ENCODE measurements at regions not wholly inside any gene's neighbourhood (a gene's known extent, or its start where the extent isn't known, plus 50 kb on each side); places are given as distances from the start of the nearest gene placed in this dataset.

- H3K9me3 ChIP-seq = no peaks in the 10 kb centered on the region
- H3K9ac ChIP-seq = no peak overlapping the region
- TF ChIP-seq RAD21 (IDR thresholded peaks at IDR 0.05; ENCODE audit: low read length) (peak; percentile 54), CTCF (IDR thresholded peaks at IDR 0.05) (peak; percentile 60), RXRA (IDR thresholded peaks at IDR 0.05; ENCODE audit: borderline replicate concordance, low read depth) (no peak)
- no peaks in the 10 kb centered on the region for H3K9me2 ChIP-seq
- 18% methylated on average over 5 of the region's 5 CpGs for WGBS (ENCODE audit: low lambda C conversion rate)
- no peaks in the 10 kb centered on the region for H3F3A ChIP-seq (replicated peaks; ENCODE audit: insufficient read depth)
- H4K20me1 ChIP-seq (ENCODE audit: insufficient read depth) = no peaks in the 10 kb centered on the region
- no peak overlapping the region for H2AFZ ChIP-seq (ENCODE audit: low read depth)
- H3K27me3 ChIP-seq (ENCODE audit: insufficient read depth) = no peaks in the 10 kb centered on the region; the same call in 1 of the 2 replicates
- no peak overlapping the region for H3K27ac ChIP-seq (ENCODE audit: low read depth in 2 of 2, low read length in 1 of 2)
- no peak overlapping the region for H3K4me3 ChIP-seq (ENCODE audit: low read depth in 2 of 2, low read length in 1 of 2)
- H3K36me3 ChIP-seq (replicated peaks in 1 of 2; ENCODE audit: control insufficient read depth in 1 of 2, insufficient read depth in 2 of 2, low read length in 1 of 2) = no peaks in the 10 kb centered on the region
- ChIA-PET POLR2A (no interaction called here), CTCF (interaction anchor here (0.7 to 1.6 kb wide), 9 partner anchors 11 to 991 kb away, joined by 3 to 11 read pairs (median 3); no protein-coding TSS in a partner anchor)
- DNase-seq = peak; percentile 1
- H3K79me2 ChIP-seq (ENCODE audit: insufficient read depth) = no peaks in the 10 kb centered on the region
- H3K4me1 ChIP-seq (ENCODE audit: control insufficient read depth in 1 of 2, insufficient read depth in 2 of 2, low read depth in 1 of 2, low read length in 1 of 2) = no peaks in the 10 kb centered on the region
- no peak overlapping the region for H3K4me2 ChIP-seq
Measured at GRCh38 chrX:84907324-84907968, 96.2 kb upstream of the APOOL start.

GRCh38 chrX:84909151-84909550, 94.5 kb upstream of the APOOL start:
- ChIA-PET CTCF (no interaction called here), POLR2A (no interaction called here)
- TF ChIP-seq EP300 (IDR thresholded peaks at IDR 0.05; ENCODE audit: borderline replicate concordance in 1 of 2, low read depth in 1 of 2, low read length in 1 of 2) (no peak), NRF1 (IDR thresholded peaks at IDR 0.05; ENCODE audit: low read depth, low read length) (no peak), REST (IDR thresholded peaks at IDR 0.05; ENCODE audit: low read depth, low read length) (no peak), SIN3A (IDR thresholded peaks at IDR 0.05; ENCODE audit: borderline replicate concordance, low read depth, low read length) (no peak), FOXJ3 (CRISPR knock-in tag; IDR thresholded peaks at IDR 0.05) (no peak), GABPA (IDR thresholded peaks at IDR 0.05; ENCODE audit: low read depth) (no peak), PBX3 (IDR thresholded peaks at IDR 0.05) (no peak), ZBTB33 (IDR thresholded peaks at IDR 0.05; ENCODE audit: borderline replicate concordance, low read depth) (no peak), FOSL2 (IDR thresholded peaks at IDR 0.05; ENCODE audit: borderline replicate concordance, low read depth) (no peak), EZH2phosphoT487 (IDR thresholded peaks at IDR 0.05; ENCODE audit: borderline replicate concordance, low read depth) (no peak), ELF1 (IDR thresholded peaks at IDR 0.05) (no peak), FOXM1 (IDR thresholded peaks at IDR 0.05; ENCODE audit: low read depth) (no peak), YY1 (IDR thresholded peaks at IDR 0.05; ENCODE audit: low read depth) (no peak), RFX5 (IDR thresholded peaks at IDR 0.05; ENCODE audit: low read length) (no peak), USF2 (IDR thresholded peaks at IDR 0.05; ENCODE audit: borderline replicate concordance, low read depth, low read length) (no peak)

More at GRCh38 chrX:84909151-84909550, 94.5 kb upstream of the APOOL start:
- Histone ChIP-seq H3K4me1 (ENCODE audit: control insufficient read depth in 1 of 2, insufficient read depth in 2 of 2, low read depth in 1 of 2, low read length in 1 of 2) (no peaks in the 10 kb centered on the region), H3K79me2 (ENCODE audit: insufficient read depth) (no peaks in the 10 kb centered on the region), H3K9me3 (no peaks in the 10 kb centered on the region), H2AFZ (ENCODE audit: low read depth) (no peak overlapping the region), H3K27ac (ENCODE audit: low read depth in 2 of 2, low read length in 1 of 2) (no peak overlapping the region), H3K9ac (no peak overlapping the region), H3F3A (replicated peaks; ENCODE audit: insufficient read depth) (no peaks in the 10 kb centered on the region), H3K4me2 (no peak overlapping the region), H3K27me3 (ENCODE audit: insufficient read depth) (no peaks in the 10 kb centered on the region; the same call in 1 of the 2 replicates), H4K20me1 (ENCODE audit: insufficient read depth) (no peaks in the 10 kb centered on the region), H3K9me2 (no peaks in the 10 kb centered on the region), H3K36me3 (replicated peaks in 1 of 2; ENCODE audit: control insufficient read depth in 1 of 2, insufficient read depth in 2 of 2, low read length in 1 of 2) (no peaks in the 10 kb centered on the region), H3K4me3 (ENCODE audit: low read depth in 2 of 2, low read length in 1 of 2) (no peak overlapping the region)
- WGBS (ENCODE audit: low lambda C conversion rate) = 30% methylated on average over 1 of the region's 1 CpG
- DNase-seq = no peak
